Endometrium (tissue), 2 donors: ENCODE measurements at regions not wholly inside any gene's neighbourhood (a gene's known extent, or its start where the extent isn't known, plus 50 kb on each side); places are given as distances from the start of the nearest gene placed in this dataset.
A peak's percentile ranks its signal among the peaks of the same experiment; 100 is the strongest.

Experiments
- FAIRE-seq: peaks from 2 replicates; lab custom pipeline; 2012; peaks lifted over from hg19 to GRCh38; lab: Jason Lieb, UNC
- donor health status: control.
- donor health status: control.

DNA sequence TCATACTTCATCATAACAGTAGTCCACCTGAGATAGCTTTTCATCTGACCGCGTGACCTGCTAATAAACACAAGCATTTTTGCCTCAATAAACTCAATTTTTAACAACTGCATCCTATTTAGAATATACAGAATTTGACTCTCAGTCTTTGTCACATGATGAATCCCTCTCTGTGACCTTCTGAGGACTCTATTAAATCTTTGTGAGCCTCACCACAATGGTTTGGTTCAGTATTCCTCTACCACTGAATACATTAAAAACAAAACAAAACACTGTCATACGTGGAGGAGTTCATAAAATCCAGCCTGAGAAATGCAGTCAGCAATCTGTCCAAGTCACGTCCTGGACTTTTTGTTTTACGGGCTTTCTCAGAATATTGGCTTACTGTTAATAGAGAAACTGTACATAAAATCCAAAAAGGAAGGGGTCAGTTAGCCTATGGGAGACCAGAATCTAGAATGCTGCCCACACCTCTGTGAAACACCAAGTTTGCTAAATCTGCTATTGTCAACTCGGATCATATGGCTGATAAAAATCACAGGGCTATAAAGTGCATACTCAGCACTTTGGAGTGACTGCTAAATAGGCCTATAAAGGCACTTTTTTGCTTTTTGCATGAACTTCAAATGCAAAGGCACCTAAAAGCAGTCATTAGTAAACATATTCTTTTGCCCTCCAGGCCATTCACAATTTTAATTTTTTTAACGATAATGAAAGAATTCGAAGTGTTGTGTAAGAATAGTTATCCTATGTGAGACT, 190.3 kb upstream of the HDDC2 start:
- FAIRE-seq, result no peak

DNA sequence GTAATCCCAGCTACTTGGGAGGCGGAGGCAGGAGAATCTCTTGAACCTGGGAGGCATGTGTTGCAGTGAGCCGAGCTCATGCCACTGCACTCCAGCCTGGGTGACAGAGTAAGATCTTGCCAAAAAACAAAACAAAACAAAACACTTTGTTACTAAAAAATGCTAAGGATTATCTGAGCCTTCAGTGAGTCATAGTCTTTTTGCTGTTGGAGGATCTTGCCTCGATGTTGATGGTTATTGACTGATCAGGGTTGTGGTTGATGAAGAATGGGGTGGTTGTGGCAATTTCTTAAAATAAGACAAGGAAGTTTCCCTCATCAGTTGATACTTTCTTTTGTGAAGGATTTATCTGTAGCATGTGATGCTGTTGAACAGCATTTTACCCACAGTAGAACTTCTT, 196.8 kb upstream of the HDDC2 start:
- no peak for FAIRE-seq

DNA sequence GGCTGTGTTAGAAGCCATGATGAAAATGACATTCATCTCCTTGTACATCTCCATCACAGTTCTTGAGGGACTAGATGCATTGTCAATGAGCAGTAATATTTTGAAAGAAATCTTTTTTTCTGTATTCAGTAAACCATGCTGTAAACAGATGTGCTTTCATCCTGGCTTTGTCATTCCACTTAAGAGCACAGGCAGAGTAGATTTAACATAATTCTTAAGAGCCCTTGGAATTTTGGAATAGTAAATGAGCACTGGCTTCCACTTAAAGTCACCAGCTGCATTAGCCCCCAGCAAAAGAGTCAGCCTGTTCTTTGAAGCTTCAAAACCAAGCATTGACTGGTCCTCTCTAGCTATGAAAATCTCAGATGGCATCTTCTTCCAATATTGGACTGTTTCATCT, 197.8 kb upstream of the HDDC2 start:
- FAIRE-seq, result no peak

DNA sequence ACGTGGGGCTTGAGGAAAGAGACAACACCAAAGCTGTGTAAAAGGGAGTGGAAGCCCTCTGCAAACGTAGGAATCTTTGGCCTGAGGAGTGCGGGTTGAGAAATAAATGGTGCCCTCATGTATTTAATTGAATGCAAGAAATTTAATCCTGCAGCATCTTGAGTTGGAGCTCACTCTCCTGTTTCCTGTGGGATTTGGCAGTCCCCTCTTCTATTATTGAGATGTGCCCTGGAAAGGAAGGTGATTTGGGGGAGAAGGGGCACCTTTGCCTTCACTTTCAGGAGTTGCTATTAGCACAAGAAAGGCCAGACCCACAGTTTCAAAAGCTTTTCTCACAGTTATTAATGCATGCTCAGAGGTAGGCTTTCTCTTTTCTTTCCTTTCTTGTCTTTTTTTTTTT, 201.4 kb upstream of the HDDC2 start:
- FAIRE-seq, result no peak

DNA sequence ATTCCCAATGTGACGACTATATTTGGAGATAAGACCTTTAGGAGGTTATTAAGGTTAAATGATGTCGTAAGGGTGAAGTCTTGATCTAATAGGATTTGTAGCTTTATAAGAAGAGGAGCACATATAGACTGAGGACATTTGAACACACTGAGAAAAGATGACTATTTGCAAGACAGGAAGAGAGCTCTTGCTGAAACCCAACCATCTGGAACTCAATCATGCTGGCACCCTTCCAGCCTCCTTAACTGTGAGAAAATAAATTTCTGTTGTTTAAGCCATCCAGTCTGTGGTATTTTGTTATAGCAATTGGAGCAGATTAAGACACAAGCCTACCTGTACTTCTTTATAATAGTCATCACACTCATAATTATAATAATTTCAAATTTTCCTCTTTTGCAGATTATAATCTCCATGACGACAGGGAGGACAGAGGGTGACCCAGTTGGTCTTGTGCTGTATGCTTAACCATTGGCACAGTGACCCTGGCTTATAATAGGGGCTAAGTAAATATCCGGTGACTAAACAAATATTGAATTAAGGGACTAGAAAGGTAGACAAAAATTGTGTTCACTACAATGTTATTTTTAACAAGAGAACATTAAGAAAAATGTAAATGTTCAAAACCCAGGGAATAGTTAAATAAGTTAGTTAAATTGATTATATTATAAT, 206.4 kb upstream of the HDDC2 start:
- FAIRE-seq, result peak; percentile 21

DNA sequence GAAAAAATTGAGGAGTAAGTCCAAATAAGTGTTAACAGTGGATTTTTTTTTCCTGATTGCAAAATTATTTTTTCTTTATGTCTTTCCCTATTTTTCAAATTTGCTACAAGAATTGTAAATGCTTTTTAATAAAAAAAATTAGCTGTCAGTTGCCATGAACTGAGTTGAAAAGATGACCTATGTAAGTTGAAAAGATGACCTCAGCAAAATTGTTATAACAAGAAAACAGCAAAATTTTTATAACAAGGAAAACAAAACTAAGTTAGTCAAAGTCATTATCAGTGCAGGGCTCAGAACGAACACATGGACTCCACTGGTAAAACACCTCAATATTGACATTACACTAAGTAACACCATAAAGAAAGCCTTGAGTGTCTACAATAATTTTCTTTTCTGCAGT, 207.0 kb upstream of the HDDC2 start:
- FAIRE-seq, result no peak

DNA sequence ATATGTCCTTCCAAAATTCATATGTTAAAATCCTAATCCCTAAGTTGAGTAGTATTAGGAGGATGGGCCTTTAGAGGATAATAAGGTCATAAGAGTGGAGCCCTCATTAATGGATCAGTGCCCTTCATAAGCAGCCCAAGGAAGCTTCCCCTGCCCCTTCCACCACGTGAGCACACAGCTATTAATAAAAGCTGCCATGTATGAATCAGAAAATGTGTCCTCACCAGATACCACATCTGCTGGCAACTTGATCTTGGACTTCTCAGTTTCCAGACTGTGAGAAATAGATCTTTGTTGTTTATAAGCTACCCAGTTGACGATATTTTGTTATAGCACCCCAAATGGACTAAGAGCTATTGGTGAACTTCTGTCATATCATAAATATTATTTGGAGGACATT, 207.7 kb upstream of the HDDC2 start:
- FAIRE-seq, result no peak

DNA sequence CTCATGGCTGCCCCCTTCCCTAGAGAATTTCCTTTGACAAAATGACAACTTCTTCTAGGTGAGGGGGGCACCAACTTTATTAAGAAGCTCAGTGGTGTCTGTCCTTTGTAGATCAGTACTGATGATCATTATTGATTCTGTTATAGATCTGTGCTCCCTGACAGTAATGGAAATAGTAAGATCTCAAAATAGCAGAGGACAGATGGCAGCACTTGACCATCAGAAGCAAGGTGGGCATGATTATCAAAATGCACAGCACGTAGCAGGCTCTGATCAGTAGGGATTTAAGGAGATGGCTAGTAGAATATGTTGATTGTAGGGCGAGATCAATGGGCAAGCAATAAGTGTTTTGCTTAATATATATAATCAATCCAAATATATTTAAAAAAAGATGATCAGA, 208.6 kb upstream of the HDDC2 start:
- no peak for FAIRE-seq

DNA sequence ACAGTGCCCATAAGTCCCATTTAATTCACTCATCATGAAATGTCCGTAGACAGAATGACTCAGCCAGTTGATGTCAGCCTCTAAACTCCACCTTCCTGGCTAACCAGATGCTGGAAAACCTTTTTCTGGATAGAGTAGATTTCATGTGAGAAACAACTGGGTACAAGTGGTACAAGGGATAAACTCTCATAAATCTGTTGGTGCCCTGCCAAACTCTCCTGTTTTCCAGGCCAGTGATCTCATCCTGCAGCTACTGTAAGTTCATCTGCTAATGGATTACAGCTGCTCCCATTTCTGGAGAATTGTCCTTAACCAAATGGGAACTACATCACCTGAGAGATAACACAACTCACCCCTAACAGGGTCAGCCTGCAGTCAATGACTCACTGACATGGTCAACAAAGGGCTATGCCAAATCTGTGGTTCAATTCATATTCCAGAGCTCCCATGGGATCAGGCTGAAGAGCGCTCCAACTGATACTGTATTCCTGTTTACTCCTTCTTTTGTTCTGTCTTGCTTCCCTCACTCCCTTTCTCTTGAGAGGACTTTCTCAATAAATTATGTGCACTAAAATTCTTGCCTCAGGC, 210.1 kb upstream of the HDDC2 start:
- FAIRE-seq, result no peak

DNA sequence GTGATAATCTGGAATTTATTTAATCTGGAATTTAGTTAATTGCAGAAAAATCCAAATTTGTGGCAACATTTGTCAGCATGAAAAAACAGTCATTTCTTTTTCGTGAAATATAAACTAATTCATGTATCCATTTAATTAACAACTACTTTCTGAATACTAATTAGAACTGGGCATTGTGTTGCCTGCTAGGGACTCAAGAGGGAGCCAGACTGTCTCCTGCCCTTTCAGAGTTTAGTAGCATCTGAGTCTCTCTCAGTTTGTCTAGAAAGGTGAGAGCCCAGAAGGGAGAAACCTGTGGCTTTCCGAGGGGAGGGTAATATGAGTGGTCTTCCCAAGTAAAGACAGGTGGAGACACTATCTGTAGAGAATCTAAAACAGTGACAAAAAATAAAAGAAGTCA, 210.9 kb upstream of the HDDC2 start:
- FAIRE-seq, result no peak

DNA sequence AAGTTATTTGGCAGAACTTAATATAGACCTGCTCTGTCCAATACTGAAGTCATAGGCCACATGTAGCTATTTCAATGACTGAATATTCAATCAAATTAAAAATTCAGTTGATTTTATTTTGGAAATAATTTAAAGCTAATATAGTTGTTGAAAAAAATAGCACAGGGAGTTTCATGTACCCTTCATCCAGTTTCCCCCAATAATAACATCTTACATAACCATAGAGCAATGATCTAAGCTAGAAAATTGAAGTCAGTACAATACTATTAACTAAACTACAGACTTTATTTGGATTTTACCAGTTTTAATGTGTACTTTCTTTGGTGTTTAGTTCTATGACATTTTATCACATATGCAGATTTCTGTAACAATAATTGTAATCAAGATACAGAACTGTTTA, 212.2 kb upstream of the HDDC2 start:
- FAIRE-seq, result no peak

DNA sequence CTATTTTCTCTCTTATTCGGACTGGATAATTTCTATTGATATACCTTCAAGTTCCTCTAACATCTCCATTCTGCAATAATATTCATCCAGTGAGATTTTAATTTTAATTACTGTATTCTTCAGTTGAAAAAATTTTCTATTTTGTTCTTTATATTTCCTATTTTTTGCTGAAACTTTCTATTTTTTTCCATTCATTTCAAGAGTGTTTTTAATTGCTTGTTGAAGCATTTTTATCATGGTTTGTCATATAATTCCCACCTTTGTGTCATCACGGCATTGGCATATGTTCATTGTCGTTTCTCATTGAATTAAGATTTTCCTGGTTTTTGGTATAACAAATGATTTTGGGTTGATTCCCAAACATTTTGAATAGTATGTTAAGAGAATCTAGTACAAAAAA, 214.9 kb upstream of the HDDC2 start:
- FAIRE-seq, result no peak

DNA sequence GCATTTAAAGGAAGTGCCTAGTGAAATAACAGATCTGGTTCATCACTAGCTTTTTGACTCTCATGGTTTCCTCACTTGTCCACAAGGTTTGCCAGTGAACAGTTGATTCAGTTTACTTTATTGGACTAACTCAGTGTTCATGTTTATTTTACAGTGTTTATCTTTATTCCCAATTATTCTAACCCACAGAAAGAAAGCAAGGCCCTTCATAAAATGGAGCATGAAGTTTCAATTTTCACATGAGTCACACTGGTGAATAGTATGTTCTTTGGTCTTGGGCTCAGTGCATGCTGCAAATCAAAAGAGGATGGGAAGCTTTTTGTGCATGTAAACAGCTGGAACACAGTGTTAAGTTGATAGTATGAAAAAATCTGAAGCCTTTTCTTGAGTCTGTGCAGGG, 217.6 kb upstream of the HDDC2 start:
- no peak for FAIRE-seq

DNA sequence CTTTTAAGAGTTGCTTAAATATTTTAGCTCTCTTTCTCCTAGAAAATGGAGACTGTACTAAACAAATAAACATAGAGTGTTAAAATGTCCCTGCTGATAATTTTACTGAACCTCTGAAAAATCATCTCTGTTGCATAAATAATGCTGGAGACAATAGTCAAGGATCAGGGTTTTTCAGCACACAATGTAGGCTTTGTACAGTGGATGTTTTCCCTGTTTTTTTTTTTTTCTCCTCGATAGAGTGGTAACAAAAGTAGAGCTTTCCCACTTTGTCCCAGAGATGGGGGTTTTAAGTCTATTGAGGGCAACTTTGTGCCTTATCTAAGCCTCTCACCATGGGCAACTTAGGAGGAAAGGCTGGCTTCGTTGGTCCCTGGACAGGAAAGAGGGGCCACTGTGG, 222.6 kb upstream of the HDDC2 start:
- no peak for FAIRE-seq

DNA sequence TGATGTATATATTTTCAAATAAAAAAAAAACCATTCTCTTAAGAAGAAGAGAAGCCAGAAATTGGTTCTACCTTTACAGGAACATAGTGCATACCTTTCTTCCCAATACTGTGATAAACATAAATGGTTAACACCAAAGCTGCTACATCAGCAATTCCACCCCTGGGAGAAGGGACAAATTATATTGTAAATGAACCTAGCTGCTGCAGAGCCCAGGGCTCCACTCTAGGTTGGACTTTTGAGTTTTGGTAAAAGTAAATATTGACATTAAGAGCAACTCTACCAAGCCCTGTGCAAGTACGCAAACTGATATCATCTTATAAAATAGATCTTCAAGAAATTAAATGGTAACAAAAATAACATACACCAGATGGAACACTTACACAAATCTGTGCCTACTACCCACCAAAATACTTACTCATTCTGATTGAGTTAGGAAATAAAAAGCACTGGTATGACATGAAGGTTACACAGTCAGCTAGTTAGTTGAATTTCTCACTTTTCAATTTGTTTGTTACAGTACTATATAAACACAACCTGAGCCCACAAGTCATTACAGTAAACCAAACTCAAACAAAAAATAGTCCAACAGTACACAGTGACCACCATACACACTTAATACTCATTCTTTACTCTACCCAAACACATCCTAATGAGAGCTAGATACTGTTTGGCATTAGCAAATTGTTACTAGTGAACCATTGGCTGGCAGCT, 223.3 kb upstream of the HEY2 start:
- no peak for FAIRE-seq

DNA sequence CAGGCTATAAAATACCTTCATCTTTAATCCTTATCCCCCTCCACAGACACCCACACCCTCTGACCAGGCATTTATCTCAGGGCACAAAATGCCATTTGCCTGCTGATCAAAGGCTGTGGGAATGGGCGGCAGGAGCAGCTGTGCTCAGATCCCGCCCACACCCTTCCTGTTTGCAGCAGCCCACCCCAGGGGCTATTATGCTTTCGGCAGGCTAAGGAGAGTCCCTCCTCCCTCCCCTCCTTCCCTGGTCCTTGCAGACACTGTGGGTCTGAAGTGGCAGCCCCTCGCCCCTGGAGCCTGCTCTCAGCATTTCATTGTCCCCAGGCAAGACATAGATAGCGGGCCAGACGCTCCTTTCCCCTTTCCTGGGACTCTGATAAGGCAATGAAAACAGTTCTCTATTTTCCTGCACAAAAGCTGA, 220.8 kb upstream of the HEY2 start:
- no peak for FAIRE-seq

DNA sequence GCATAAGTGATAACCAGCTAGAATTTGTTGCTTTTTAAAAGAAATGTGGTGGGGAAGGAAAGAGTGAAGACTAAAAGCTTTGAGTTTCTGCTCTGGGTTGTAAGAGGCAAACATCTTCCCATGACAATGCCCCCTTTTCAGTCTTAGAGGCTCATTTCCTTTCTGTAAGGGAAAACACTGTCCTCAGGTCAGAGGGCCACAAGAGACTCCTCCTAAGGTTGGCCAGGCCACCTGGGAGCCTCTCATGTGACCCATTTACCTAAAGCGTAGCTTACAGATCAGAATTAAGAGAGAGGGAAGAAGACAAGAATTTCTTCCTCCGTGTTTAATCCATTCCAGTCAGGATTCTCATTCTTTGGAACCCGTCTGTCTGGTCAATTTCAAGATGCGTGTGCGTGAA, 220.4 kb upstream of the HEY2 start:
- FAIRE-seq, result no peak

DNA sequence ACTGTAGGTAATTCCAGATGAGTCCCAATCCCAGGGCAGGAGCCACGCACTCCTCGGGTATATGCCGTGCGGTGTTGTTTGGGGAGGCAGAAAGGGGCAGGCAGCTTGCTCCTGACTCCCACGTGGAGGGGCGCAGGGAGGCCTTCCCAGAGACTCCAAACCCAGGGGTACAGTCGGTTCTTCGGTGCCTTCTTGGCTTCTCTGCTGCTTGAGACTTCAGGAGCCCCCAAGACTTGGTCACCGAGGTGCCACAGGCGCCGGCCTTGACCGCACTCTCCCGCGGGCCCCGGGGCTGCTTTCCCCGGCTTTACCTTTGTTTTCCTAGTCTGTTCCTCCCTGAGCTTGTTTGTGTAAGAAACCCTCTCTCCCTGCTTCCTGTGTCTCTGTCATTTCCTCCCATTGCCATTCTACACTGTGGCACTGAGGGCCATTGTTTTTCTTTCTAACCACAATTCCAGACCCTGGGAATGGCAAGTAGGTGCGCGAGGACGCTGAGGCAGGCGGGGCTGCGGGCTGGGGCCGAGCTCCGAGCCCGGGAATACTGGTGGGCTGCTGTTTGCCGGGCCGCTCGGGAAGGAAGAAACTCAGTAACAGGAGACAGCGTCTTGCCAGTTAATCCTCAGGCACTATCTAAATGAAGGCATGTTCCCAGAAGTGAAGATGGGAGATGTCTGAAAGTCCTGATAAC, 215.6 kb upstream of the HEY2 start:
- no peak for FAIRE-seq

DNA sequence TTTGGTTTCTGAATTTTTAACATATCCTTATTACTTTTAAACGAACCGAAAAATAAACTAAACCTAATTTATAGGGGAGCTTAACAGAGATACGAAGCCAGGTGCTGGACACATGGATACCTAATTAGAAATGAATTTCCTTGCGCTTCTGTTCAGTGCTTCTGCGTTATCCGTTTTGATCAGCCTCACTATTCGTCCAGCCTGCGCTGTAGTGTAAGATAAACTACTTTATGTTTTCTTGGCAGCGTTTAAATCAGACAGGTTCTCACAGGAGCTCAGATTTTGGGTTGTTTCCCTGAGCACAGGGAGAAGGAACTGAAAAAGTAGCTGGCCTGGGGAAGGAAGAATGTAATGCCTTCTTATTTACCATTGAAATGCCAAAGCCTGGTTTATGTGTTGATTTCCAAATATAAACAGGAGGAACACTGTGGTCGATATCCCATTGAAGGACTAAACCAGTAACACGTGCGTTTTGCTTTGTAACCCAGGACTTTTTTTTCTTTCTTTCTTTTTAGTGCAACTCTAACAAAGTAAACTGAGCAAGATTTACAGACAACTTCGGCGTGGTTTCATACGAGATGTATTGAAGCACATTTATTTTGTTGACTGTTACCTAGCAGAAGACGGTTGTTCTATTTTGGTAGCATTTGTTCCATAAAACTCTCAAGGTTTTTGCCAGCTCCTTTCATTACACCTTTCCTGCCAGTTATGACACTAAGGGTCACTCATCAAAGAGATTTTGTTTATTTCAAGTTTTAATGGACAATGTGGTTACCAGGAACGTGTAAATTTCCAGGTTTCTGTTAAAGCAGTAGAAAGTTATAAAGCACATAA, 214.8 kb upstream of the HEY2 start:
- FAIRE-seq, result no peak

DNA sequence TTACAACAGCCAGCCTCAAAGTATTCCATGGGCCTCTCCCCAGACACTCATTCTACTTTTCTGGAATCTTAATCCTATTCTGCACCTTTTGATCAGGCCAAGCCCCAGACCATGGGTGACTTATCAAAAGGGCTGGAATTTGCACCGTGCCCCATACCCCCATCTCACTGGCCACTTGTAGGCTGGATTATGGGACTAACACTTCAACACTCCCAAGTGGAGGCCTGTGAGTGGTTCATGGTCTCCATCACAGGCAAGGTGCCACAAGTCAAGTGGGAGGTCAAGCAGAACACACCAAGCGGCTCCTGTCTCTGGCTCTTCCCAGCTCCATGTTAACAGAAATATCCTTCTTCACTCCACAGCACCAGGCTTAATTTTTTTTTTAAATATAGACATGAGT, 212.3 kb upstream of the HEY2 start:
- FAIRE-seq, result no peak

DNA sequence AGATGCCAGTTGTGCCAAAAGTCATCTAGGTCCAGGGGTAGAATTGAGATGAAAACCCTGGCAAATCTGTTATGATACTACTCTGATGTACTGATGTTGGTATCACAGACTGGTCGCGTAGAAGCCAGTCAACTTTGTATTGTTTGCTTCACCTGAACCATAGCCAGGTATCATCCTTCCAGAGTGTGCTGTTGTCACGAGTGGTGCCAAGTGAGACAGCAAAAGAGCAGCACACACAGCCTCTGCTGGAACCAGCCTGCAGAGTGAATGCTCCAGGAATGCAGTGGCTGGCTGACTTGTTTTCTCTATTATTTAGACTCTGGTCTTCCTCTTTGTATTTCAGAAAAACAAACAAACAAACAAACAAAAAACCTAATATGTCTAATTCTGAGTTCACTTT, 209.5 kb upstream of the HEY2 start:
- no peak for FAIRE-seq

DNA sequence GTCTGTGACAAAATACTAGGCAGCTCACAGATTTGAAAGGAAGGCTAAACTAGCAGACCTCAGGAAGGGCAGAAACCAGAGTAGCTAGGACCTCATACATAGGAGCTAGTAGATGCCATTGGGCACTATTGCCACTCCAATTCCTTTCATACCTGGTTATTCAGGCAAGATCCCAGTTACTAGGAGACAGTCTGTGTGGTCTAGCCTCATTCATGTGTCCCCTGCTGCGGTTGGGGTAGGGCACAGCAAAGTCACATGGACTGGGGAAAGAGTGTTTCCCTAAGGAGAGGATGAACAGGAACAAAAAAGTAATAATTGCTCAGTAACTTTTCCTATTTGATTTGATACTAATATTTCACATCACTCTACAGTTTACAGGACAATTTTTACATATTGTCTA, 204.6 kb upstream of the HEY2 start:
- no peak for FAIRE-seq
